IPS DF 6.9 (cell line): ENCODE measurements at regions not wholly inside any gene's neighbourhood (a gene's known extent, or its start where the extent isn't known, plus 50 kb on each side); places are given as distances from the start of the nearest gene placed in this dataset.

Experiments
- DNase-seq: peaks from one replicate; pipeline ENCODE4 v3.0.0-alpha.2; 2013; ENCODE audit warnings: low read depth, low spot score
- H3K27ac ChIP-seq: one replicate; pipeline ENCODE4 v1.5.1; 2013; ENCODE audit warnings: low read length, control low read depth
- H3K27me3 ChIP-seq: 2 replicates; pipeline ENCODE4 v1.6.1; 2013; ENCODE audit warnings: mild to moderate bottlenecking, low read length; ENCODE audit not compliant: control insufficient read depth, insufficient read depth
- H3K36me3 ChIP-seq: 2 replicates; pipeline ENCODE4 v1.6.1; 2013; ENCODE audit warnings: low read length; ENCODE audit not compliant: control insufficient read depth, insufficient read depth
- H3K4me1 ChIP-seq: 2 replicates; pipeline ENCODE4 v1.6.1; 2013; ENCODE audit warnings: low read length; ENCODE audit not compliant: control insufficient read depth, insufficient read depth
- H3K4me3 ChIP-seq: 2 replicates; pipeline ENCODE4 v1.5.1; 2013; ENCODE audit warnings: mild to moderate bottlenecking, low read length
- H3K9me3 ChIP-seq: 2 replicates; pipeline ENCODE4 v1.6.1; 2013; ENCODE audit warnings: low read length, inconsistent platforms; ENCODE audit not compliant: control insufficient read depth, insufficient read depth
- WGBS: extraction: QIAGEN DNeasy Blood & Tissue Kit; methylation state at CpG from one replicate; pipeline ENCODE4 v1.1.7; 2013; ENCODE audit warnings: mixed read lengths, missing lambda C conversion rate; ENCODE audit not compliant: insufficient read length, insufficient coverage; 5-methylcytosine and 5-hydroxymethylcytosine counted together

- no peak for DNase-seq
- Histone ChIP-seq H3K27ac (no peak overlapping the region), H3K4me3 (no peak overlapping the region), H3K36me3 (no peaks in the 10 kb centered on the region), H3K9me3 (no peaks in the 10 kb centered on the region), H3K27me3 (no peaks in the 10 kb centered on the region), H3K4me1 (no peaks in the 10 kb centered on the region; the same call in 1 of the 2 replicates)
- WGBS = no CpG with 5 or more reads among the region's 4 CpGs
Measured at GRCh38 chr2:56718413-56718812, 534.6 kb downstream of the CCDC85A start.

DNA sequence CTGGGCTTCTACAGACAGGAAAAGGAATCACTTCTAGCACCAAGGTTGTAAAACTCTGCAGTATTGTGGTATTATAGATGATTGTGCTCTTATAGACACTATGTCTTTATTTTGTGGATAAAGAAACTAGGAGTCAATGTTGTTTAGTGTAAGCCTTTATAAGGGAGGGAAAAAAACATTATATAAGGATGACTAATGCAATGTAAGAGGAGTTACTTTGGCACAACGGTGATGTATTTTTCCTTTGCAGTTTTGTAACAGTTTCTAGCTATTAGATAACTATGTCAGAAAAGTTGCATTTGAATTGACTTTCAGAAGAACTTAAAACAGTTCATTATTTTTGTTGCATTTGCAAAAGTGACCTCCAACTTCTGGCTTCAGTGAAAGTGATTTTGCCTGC, 545.4 kb downstream of the CCDC85A start:
- Histone ChIP-seq H3K27me3 (no peaks in the 10 kb centered on the region), H3K4me3 (no peak overlapping the region), H3K4me1 (no peaks in the 10 kb centered on the region), H3K9me3 (no peaks in the 10 kb centered on the region), H3K27ac (no peak overlapping the region), H3K36me3 (no peaks in the 10 kb centered on the region)
- no peak for DNase-seq
- WGBS = no CpG with 5 or more reads among the region's 1 CpG

DNA sequence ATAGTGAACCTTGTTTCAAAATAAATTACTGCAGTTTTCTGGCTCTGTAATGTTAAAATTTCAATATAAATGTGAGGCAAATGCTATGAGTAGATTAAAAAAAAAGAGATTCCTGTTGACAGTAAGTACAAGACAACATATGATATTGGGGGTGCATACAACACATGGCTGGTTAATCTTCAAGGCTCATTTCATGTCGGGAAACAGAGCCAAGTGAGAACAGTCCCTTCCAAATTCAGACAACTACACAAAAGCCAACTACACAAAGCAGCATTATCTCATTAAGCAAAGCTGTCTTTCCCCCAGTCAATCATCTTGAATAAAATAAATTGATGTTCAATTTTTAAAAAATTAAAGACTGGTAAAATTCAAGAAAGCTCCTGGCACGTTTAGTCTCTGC, 549.2 kb downstream of the CCDC85A start:
- no peak overlapping the region for H3K27ac ChIP-seq
- H3K9me3 ChIP-seq = no peaks in the 10 kb centered on the region
- no peak overlapping the region for H3K4me3 ChIP-seq
- no peaks in the 10 kb centered on the region for H3K4me1 ChIP-seq
- WGBS = no CpG with 5 or more reads among the region's 2 CpGs
- no peaks in the 10 kb centered on the region for H3K27me3 ChIP-seq
- H3K36me3 ChIP-seq = no peaks in the 10 kb centered on the region
- DNase-seq = no peak

DNA sequence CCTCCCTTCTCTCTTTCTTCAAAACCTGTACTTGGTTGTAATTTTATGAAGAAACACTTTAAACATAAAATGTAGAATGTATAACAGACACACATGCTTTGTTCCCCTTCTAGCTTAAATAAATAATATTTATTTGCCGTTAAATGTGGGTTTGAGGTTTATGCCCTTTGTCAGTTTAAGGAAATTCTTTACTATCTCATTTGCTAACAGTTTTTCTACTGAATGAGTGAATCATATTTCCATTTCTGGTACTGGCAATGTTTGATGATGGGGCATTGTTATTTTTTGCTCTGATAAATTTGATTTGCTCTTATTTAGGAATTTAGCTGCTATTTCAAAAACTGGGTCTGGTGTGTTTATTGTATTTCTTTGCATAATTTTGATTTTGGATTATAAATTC, 555.6 kb downstream of the CCDC85A start:
- no peak overlapping the region for H3K27ac ChIP-seq
- no peaks in the 10 kb centered on the region for H3K4me1 ChIP-seq

DNA sequence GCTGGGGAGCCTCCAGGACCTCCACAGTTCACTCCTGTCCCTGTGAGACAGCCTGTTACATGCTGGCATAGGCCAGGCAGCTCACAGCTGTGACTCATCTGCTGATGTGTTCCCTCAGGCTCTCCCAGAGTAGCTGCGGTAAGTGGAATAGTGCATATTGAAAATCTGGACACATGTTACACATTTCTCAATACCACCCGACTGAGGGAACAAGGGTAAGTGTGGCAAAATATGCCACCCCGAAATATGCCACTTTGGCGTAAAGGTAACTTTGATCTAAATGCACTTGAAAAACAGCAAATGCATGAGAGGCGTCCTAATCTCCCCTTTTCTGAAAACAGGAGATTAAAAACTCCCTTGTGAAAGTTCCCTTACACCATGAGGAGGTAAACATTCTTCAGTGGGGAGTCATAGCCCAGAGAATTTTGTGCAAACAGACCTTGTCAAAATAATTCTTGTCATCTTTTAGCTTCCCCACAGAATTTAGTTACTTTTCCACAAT, 557.9 kb downstream of the CCDC85A start:
- Histone ChIP-seq H3K27ac (no peak overlapping the region), H3K27me3 (no peaks in the 10 kb centered on the region), H3K4me3 (no peak overlapping the region), H3K9me3 (no peaks in the 10 kb centered on the region), H3K36me3 (no peaks in the 10 kb centered on the region), H3K4me1 (no peaks in the 10 kb centered on the region)
- no CpG with 5 or more reads among the region's 5 CpGs for WGBS
- no peak for DNase-seq

More for the DNA sequence above, 555.6 kb downstream of the CCDC85A start:
- DNase-seq = no peak
- Histone ChIP-seq H3K36me3 (no peaks in the 10 kb centered on the region), H3K27me3 (no peaks in the 10 kb centered on the region), H3K9me3 (no peaks in the 10 kb centered on the region), H3K4me3 (no peak overlapping the region)
- WGBS = no CpG with 5 or more reads among the region's 1 CpG

DNA sequence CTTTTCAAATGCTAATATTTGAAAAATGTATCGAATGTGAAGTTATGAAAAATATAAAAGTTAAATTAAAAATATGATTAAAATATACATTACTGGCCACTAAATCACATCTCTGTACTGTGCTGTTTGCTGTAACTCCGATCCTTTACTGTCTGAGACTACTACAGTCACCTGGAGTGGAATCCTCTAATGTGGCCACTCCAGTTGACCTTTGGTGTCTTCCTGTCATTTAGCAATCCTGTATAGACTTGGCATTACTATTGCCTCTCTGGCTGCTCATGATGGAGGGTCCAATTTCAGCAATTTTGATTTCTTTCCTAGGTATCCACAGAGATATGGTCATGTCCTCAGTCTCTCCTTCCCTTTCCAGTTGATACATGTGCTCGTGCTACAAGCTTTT, 560.0 kb downstream of the CCDC85A start:
- H3K27ac ChIP-seq = no peak overlapping the region

GRCh38 chr2:56749152-56749752, 565.5 kb downstream of the CCDC85A start:
- DNase-seq = no peak
- WGBS = no CpG with 5 or more reads among the region's 2 CpGs
- Histone ChIP-seq H3K27ac (no peak overlapping the region), H3K4me3 (no peak overlapping the region), H3K4me1 (no peaks in the 10 kb centered on the region), H3K27me3 (peaks cover 2% of the 10 kb centered on the region; the same call in 1 of the 2 replicates), H3K36me3 (no peaks in the 10 kb centered on the region), H3K9me3 (no peaks in the 10 kb centered on the region)

More for the DNA sequence above, 560.0 kb downstream of the CCDC85A start:
- Histone ChIP-seq H3K27me3 (no peaks in the 10 kb centered on the region), H3K4me3 (no peak overlapping the region), H3K4me1 (no peaks in the 10 kb centered on the region), H3K36me3 (no peaks in the 10 kb centered on the region), H3K9me3 (no peaks in the 10 kb centered on the region)
- no CpG with 5 or more reads among the region's 3 CpGs for WGBS
- no peak for DNase-seq

DNA sequence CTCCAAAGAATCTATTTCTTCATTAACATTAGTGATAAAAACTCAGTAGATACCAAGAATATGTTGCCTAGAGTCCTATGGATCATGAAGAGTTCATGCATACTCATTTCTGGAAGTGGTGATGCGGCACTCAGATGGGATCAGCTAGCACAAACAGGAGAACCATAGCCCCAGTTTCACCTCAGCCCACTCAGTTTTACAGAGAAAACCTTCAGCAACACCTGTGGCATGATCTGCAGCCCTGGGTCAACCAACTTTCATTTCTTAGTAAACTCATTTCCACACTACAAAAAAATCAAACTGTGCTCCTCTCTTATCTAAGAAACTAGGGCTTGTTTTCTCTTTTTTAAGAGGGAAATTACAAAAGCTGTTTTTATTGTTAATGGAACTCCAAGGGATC, 569.4 kb downstream of the CCDC85A start:
- peaks cover 2% of the 10 kb centered on the region; the same call in 1 of the 2 replicates for H3K27me3 ChIP-seq
- H3K36me3 ChIP-seq = no peaks in the 10 kb centered on the region
- DNase-seq = no peak
- no peak overlapping the region for H3K27ac ChIP-seq
- no CpG with 5 or more reads among the region's 1 CpG for WGBS
- H3K4me3 ChIP-seq = no peak overlapping the region
- no peaks in the 10 kb centered on the region for H3K9me3 ChIP-seq
- no peaks in the 10 kb centered on the region for H3K4me1 ChIP-seq

- no peak for DNase-seq
- WGBS = no CpG with 5 or more reads among the region's 10 CpGs
Measured at GRCh38 chr2:56754066-56754615, 570.4 kb downstream of the CCDC85A start.

GRCh38 chr2:56754627-56755026, 570.8 kb downstream of the CCDC85A start:
- no peak for DNase-seq
- H3K36me3 ChIP-seq = no peaks in the 10 kb centered on the region
- WGBS = no CpG with 5 or more reads among the region's 1 CpG
- no peaks in the 10 kb centered on the region for H3K4me1 ChIP-seq
- H3K27ac ChIP-seq = no peak overlapping the region
- H3K4me3 ChIP-seq = no peak overlapping the region
- peaks cover 2% of the 10 kb centered on the region; the same call in 1 of the 2 replicates for H3K27me3 ChIP-seq
- H3K9me3 ChIP-seq = no peaks in the 10 kb centered on the region

More at GRCh38 chr2:56754066-56754615, 570.4 kb downstream of the CCDC85A start:
- no peaks in the 10 kb centered on the region for H3K4me1 ChIP-seq
- no peak overlapping the region for H3K4me3 ChIP-seq
- H3K27me3 ChIP-seq = peaks cover 2% of the 10 kb centered on the region; the same call in 1 of the 2 replicates
- no peaks in the 10 kb centered on the region for H3K36me3 ChIP-seq
- H3K9me3 ChIP-seq = no peaks in the 10 kb centered on the region
- H3K27ac ChIP-seq = no peak overlapping the region
